Activated CD8-positive, alpha-beta memory T cell treated with anti-CD3 and anti-CD28 coated beads, Interleukin-2, amount 10 ng/mL, durations not matched to agents 7 days and 5 days (primary cell): ENCODE measurements at regions not wholly inside any gene's neighbourhood (a gene's known extent, or its start where the extent isn't known, plus 50 kb on each side); places are given as distances from the start of the nearest gene placed in this dataset.
"Not testable (repeated sequence)": the region's sequence is repeated elsewhere in the genome, so short reads cannot be mapped to it uniquely, and the experiment has no call there.

Experiments
- ATAC-seq: fragments of 150-1000 bp; cut with Tn5 transposase; one replicate; pipeline ENCODE4 v1.10.0; 2021; ENCODE audit warnings: moderate library complexity
- CTCF ChIA-PET: fragments of 350-600 bp; sonication (Branson Sonifier 250); formaldehyde crosslinking; loops from one replicate; lab custom pipeline; 2021; ENCODE audit warnings: antibody characterized with exemption; lab: Charles Lee
- DNase-seq: peaks from one replicate; pipeline ENCODE4 v3.0.0-alpha.2; 2020
- H3K27ac Mint-ChIP-seq: one replicate; pipeline ENCODE4 v1.8.0; 2021; ENCODE audit warnings: mild to moderate bottlenecking, mixed read lengths
- H3K27me3 Mint-ChIP-seq: one replicate; pipeline ENCODE4 v1.8.0; 2021; ENCODE audit warnings: mixed read lengths
- H3K36me3 Mint-ChIP-seq: one replicate; pipeline ENCODE4 v1.8.0; 2021; ENCODE audit warnings: mild to moderate bottlenecking, mixed read lengths
- H3K4me1 Mint-ChIP-seq: one replicate; pipeline ENCODE4 v1.8.0; 2021; ENCODE audit warnings: mixed read lengths
- H3K4me3 Mint-ChIP-seq: one replicate; pipeline ENCODE4 v1.8.0; 2021; ENCODE audit warnings: mild to moderate bottlenecking, moderate library complexity, mixed read lengths
- H3K9me3 Mint-ChIP-seq: one replicate; pipeline ENCODE4 v1.8.0; 2022; ENCODE audit warnings: low read depth, mixed read lengths

DNA sequence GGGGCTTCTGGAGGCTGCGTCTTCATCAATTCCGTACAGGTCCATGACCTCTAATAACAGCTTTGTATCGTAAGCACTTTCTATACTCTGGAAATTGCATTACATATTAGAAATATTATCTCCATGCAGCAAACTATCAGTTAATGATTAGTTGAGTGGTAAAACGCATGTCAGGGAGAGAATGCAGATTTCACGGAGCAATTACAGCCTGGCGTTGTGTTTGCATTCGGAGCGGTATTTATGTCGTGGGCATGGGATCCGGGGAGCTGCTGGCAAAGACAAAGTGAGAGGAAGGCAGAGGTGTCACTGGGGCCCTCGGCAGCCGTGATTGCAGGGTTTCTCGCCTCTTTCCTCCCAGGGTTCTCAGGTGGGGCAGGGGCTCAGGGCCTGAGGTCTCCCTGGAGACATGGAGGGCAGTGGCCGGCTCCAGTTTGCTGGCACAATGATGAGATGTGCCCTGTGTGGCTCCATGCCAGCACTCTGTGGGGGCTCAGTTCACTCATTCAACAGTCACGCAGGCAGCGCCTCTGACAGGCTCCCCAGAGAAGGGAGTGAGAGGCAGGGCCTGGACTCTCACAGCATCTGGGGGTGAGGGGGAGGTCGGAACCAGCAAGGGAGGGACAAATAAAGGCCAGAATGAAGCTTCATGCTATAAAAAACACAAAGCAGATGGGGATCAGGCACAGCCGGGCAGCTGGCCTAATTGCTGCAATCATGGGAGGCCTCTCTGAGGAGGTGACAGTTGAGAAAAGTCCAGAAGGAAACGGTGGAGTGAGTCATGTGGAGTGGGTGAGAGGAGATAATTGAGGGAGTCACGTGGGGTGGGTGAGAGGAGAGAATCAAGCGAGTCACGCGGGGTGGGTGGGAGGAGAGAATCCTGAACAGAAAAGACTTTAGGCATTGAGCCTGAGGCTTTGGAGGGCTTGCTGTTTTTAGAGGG is 1002.7 kb downstream of the BRD1 start:
- ATAC-seq (no peak), DNase-seq (no peak)
- Mint-ChIP-seq H3K36me3 (no peaks in the 10 kb centered on the region), H3K9me3 (no peaks in the 10 kb centered on the region), H3K27ac (no peak overlapping the region), H3K4me1 (no peaks in the 10 kb centered on the region), H3K27me3 (no peaks in the 10 kb centered on the region), H3K4me3 (no peak overlapping the region)
- CTCF ChIA-PET, result no interaction called here

DNA sequence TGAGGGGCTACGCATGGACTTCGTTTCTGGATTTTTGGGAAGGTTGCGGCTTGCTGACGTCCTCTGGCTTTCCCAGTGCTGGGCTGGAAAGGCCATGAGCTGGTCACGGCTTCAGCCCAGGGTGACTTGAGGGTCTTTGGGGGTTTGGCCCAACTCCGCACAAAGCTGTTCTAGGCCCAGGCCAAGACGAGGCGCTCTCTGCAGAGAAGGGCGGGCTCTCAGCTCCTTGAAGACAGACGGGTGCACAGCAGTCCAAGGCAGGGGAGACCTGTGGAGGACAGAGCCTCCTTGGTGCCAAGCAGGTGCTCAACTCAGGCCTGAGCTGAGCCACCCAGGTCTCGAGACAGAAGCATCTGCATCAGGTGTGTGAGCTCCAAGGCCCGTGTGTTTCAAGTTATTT is 1003.7 kb downstream of the BRD1 start:
- H3K27ac Mint-ChIP-seq, result no peak overlapping the region
- H3K27me3 Mint-ChIP-seq, result no peaks in the 10 kb centered on the region
- no peaks in the 10 kb centered on the region for H3K9me3 Mint-ChIP-seq
- no peaks in the 10 kb centered on the region for H3K36me3 Mint-ChIP-seq
- CTCF ChIA-PET, result interaction anchor here (0.7 kb wide), 1 partner anchor 1248 kb away, joined by 5 read pairs; no protein-coding TSS in a partner anchor
- ATAC-seq (no peak), DNase-seq (no peak)
- no peaks in the 10 kb centered on the region for H3K4me1 Mint-ChIP-seq
- H3K4me3 Mint-ChIP-seq, result no peak overlapping the region

DNA sequence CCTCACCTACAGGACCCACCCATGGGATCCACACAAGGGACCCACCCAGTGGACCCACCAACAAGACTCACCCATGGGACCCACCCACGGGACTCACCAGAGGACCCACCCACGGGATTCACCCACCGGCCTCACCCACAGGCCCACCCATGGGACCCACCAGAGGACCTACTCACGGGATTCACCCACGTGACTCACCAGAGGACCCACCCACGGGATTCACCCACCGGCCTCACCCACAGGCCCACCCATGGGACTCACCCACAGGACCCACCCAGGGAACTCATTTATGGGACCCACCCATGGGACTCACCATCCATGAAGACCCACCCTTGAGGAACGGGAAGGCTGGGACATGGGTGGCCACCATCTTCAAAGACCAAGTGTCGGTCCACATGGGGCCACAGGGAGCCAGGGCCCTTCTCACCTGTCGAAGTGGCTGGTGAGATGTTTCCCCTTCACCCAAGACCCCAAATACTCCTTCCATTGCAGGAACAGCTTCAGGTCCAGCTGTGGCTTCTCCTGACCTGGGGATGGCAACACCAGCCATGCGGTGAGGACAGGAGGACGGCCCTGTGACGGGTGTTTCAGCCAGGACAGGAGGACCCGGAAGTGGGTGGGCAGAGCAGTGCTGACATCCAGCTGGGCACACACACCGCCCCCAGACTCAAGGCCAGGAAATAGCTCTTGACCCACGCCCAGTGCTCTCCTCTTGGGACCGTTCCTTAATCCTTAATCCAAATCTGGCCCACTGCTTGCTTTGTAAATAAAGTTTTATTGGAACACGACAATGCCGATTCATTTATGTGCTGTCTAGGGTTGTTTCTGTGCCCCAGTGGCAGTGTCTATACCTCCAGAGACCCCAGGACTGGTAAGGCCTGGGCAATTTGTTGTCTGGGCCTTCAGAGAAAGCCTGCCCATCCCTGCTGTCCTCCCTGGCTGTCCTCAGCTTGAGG is 1005.1 kb downstream of the BRD1 start:
- CTCF ChIA-PET, result no interaction called here
- H3K27me3 Mint-ChIP-seq, result no peaks in the 10 kb centered on the region

DNA sequence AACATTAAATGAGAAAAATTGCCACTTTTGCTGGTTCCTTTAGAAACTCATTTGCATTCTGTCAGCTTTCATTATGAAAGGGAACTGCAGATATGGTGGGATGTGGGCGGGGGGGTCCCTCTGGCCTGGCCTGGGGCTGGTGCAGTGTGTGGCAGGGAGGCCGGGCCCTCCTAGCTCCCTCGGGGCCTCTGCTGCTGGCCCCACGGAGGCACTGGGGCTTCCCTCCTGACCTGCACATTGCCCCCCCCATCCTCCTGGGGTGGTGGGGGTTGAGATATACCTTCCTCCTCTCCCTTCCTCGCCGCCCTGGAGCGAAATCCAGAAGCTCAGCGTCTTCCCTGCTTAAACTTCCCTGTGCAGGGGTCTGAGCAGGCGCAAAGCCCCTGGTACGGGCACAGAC is 1005.9 kb downstream of the BRD1 start:
- no peak for ATAC-seq
- no peak for DNase-seq
- Mint-ChIP-seq H3K4me1 (no peaks in the 10 kb centered on the region), H3K4me3 (no peak overlapping the region), H3K27ac (no peak overlapping the region), H3K9me3 (no peaks in the 10 kb centered on the region), H3K27me3 (no peaks in the 10 kb centered on the region), H3K36me3 (no peaks in the 10 kb centered on the region)
- CTCF ChIA-PET, result no interaction called here

More for the DNA sequence above, 1005.1 kb downstream of the BRD1 start:
- no peak overlapping the region for H3K27ac Mint-ChIP-seq
- no peaks in the 10 kb centered on the region for H3K36me3 Mint-ChIP-seq
- no peaks in the 10 kb centered on the region for H3K9me3 Mint-ChIP-seq
- no peaks in the 10 kb centered on the region for H3K4me1 Mint-ChIP-seq
- ATAC-seq, result no peak
- H3K4me3 Mint-ChIP-seq, result no peak overlapping the region
- DNase-seq, result no peak

DNA sequence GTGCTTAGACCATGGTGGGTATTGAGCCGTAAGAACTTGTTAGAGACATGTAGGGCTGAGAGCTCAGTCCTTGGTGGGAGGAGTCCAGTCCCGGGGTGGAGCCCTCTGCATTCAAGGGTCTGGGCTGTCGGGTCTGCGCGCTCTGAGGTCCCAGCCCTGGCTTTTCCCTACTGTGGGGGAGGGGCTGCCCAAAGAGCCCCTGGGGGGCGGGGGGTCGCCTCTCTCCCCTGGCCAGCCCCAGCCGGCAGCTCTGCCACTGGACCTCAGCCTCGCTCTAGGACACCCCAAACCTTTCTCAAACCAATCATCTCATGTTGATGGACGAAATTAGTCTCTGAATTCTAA is 1006.4 kb downstream of the BRD1 start:
- no peaks in the 10 kb centered on the region for H3K9me3 Mint-ChIP-seq
- CTCF ChIA-PET, result no interaction called here
- H3K36me3 Mint-ChIP-seq, result no peaks in the 10 kb centered on the region

DNA sequence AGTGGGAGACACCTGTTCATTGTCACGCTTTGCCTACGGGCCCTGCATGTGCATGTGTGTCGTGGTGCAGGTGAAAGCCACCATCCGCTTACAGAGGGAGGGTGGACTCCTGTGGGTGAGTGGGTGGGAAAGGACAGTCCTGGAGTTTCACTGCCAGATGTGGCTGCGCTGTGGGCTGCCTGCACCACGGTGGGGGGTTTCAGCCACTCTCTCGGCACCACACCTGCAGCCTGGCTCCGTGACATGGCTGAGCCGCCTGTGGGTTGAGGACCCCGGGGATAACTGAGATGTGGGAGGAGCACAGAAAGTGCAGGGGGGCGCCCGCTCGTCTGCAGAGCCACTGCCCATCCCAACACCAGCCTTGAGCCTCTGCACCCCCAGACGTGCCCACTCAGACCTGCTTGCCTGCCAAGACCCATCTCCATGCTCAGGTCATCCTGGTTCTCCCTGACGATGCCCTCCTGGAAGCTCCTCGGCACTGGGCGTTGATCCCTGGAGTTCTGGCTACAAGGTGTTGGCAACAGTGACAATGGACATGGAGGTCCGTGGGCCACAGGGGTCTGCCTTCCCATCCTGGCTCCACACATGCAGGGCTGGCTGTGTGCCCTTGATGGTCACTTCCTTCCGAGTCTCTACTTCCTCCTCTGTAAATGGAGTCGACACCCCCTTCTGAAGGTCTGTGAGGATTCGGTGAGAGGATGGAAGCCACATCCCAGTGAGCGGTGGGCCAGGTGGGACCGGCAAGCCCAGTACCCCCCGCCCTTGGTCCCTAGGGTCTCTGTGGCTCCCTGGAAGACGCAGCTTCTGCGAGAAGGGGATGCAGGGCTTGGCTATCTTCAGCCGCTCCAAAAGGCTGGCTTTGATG is 1007.0 kb downstream of the BRD1 start:
- no peaks in the 10 kb centered on the region for H3K9me3 Mint-ChIP-seq
- CTCF ChIA-PET, result no interaction called here
- no peak overlapping the region for H3K4me3 Mint-ChIP-seq
- no peaks in the 10 kb centered on the region for H3K27me3 Mint-ChIP-seq
- no peaks in the 10 kb centered on the region for H3K4me1 Mint-ChIP-seq
- H3K36me3 Mint-ChIP-seq, result no peaks in the 10 kb centered on the region
- DNase-seq (no peak), ATAC-seq (no peak)
- no peak overlapping the region for H3K27ac Mint-ChIP-seq

More for the DNA sequence above, 1006.4 kb downstream of the BRD1 start:
- no peak overlapping the region for H3K4me3 Mint-ChIP-seq
- H3K27ac Mint-ChIP-seq, result no peak overlapping the region
- no peaks in the 10 kb centered on the region for H3K27me3 Mint-ChIP-seq
- DNase-seq, result no peak
- ATAC-seq, result no peak
- no peaks in the 10 kb centered on the region for H3K4me1 Mint-ChIP-seq

DNA sequence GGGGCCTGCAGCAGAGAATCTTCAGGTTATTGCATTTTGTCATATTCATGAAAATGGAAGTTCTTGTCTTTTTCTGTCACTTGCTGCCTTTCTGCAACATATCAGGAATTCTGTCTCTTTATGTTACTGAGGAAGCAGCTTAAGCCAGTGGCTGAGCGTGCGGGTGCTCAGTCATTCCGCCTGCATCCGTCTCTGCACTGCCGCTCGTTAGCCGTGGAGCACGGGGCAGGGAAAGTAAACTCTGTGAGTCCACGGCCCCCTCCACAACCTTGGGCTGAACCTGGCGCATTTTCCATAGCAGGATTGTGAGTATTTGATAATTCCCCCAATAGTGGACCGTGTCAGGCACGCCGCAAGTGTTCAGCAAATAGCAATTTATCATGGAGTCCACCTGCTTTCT is 1007.7 kb downstream of the BRD1 start:
- ATAC-seq, result no peak
- H3K4me3 Mint-ChIP-seq, result no peak overlapping the region
- H3K4me1 Mint-ChIP-seq, result no peaks in the 10 kb centered on the region
- no peaks in the 10 kb centered on the region for H3K36me3 Mint-ChIP-seq
- H3K9me3 Mint-ChIP-seq, result no peaks in the 10 kb centered on the region
- DNase-seq, result no peak
- CTCF ChIA-PET, result no interaction called here
- H3K27ac Mint-ChIP-seq, result no peak overlapping the region
- H3K27me3 Mint-ChIP-seq, result no peaks in the 10 kb centered on the region

DNA sequence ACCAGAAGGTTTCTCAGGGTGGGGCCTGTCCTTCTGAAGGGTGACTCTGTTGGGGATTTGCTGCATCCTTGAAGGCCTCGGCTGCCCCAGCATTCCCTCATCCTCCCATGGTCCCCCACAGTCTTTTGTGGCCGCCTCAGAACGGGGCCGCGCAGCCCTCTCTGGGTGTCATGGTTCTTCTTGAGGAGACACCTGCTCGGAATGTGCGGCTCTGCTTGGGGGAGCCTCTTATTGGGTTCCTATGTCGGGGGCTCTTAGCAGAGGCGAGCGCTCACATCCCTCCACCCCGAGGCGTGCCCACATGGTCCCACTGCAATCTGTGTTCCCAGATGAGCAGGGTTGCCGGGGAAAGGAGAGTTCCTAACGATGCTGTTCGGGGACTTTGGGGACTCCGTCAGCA is 1008.4 kb downstream of the BRD1 start:
- CTCF ChIA-PET, result no interaction called here

DNA sequence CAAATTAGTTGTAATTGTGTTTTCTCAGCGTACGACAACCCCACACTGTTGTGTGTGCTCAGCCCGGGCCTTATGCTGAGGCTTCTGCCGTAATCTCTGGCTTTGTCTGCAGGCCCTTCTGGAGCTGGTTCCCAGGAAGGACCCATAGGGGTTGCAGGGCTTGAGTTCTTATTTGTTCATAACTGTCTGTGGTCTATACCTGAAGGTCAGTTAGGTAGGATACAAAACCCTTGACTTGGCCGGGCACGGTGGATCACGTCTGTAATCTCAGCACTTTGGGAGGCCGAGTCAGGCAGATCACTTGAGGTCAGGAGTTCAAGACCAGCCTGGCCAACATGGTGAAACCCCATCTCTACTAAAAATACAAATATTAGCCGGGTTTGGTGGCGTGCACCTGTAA is 1010.2 kb downstream of the BRD1 start:
- H3K36me3 Mint-ChIP-seq, ATAC-seq, H3K27me3 Mint-ChIP-seq, H3K4me1 Mint-ChIP-seq, DNase-seq, CTCF ChIA-PET, H3K27ac Mint-ChIP-seq, H3K4me3 Mint-ChIP-seq, H3K9me3 Mint-ChIP-seq: not testable (repeated sequence)

More for the DNA sequence above, 1008.4 kb downstream of the BRD1 start:
- Mint-ChIP-seq H3K36me3 (no peaks in the 10 kb centered on the region), H3K27ac (no peak overlapping the region), H3K4me1 (no peaks in the 10 kb centered on the region), H3K9me3 (no peaks in the 10 kb centered on the region), H3K4me3 (no peak overlapping the region), H3K27me3 (no peaks in the 10 kb centered on the region)
- DNase-seq (no peak), ATAC-seq (no peak)

DNA sequence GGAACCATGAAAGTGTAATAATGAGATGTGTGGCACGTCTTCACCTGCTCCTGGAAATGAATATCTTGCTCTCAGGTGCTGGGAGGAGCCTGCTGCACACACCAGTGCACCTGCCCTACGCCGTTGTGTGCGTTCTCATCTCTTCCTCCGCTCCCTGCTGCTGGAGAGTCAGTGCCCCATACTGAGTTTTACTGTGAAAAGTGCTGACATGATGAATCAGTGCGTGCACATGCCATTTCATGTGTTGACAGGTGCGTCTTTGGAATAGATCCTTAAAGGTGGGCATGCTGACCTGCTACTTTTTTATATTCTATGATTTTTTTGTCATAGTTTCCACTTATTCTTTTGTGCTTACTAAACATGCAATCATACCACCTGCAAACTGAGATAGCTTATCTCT is 1015.8 kb downstream of the BRD1 start:
- H3K4me3 Mint-ChIP-seq, result no peak overlapping the region
- DNase-seq (no peak), ATAC-seq (no peak)
- H3K27me3 Mint-ChIP-seq, result peaks cover 3% of the 10 kb centered on the region
- H3K9me3 Mint-ChIP-seq, result no peaks in the 10 kb centered on the region
- H3K4me1 Mint-ChIP-seq, result no peaks in the 10 kb centered on the region
- no peaks in the 10 kb centered on the region for H3K36me3 Mint-ChIP-seq
- no peak overlapping the region for H3K27ac Mint-ChIP-seq
- CTCF ChIA-PET, result no interaction called here

DNA sequence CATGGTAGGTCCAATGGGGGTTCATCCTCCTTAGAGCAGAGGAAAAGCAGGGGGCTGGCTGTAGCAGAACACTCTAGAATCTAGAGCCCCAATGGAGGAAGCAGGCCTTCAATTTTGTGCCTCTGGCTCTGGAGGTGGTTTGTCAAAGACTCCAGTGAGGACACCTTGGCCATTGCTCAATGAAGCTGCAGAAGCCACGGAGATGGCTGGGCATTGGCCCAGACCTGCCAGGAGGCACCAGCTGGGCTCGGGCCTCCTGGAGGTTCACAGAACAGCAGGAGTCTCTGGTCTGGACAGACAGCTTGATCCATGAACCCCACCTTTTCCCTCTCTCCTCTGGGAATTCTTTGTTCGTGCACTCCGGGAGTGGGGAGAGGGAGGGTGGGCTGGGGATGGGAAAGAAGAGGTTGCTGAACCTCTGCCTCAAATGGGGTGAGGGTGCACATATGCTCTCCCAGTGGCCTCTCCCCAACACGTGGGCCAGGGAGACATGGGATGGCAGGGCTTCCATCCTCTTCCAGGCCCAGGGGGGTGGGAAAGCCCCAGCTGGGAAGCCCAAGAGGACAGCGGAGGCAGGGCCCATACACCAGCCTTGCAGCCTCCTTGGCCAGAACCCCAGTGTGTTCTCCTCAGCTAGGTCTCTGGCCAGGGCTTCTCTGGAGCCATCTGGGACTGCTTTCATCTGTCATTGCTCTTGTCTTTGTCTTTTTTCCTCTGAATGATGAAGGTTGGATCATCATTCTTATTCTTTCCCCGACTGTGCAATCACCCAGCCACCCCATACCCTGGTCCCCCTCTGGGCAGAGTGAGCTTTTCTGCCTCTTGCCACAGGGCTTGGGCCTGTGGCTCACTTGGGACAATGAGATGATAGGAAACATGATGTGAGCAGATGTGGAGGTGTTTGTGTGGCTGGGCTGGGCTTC is 1019.4 kb downstream of the BRD1 start:
- no peak overlapping the region for H3K4me3 Mint-ChIP-seq
- ATAC-seq (no peak), DNase-seq (no peak)
- H3K4me1 Mint-ChIP-seq, result no peaks in the 10 kb centered on the region
- CTCF ChIA-PET, result no interaction called here
- no peak overlapping the region for H3K27ac Mint-ChIP-seq
- H3K36me3 Mint-ChIP-seq, result no peaks in the 10 kb centered on the region
- no peaks in the 10 kb centered on the region for H3K27me3 Mint-ChIP-seq
- no peaks in the 10 kb centered on the region for H3K9me3 Mint-ChIP-seq

DNA sequence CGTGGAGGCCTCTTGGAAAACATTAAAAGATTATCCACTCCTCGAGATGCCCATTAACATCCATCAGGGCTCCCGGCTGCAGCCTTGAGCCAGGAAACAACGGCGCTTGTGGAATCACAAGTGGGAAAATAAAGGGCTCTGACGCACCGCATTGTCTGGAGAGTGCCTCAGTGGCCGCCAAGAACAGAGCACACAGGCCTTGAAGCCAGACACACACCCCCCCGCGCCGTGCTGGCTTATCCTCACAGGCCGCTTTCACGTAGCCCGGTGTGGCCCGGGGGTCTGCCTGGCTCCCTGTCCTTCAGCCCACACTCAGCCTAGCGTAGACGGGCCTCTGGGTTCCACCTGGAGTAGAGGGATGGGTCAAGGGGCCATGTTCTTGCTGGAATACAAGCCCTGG is 1020.5 kb downstream of the BRD1 start:
- no peaks in the 10 kb centered on the region for H3K4me1 Mint-ChIP-seq
- no peak for ATAC-seq
- no peak overlapping the region for H3K4me3 Mint-ChIP-seq
- no peaks in the 10 kb centered on the region for H3K36me3 Mint-ChIP-seq
- H3K27me3 Mint-ChIP-seq, result no peaks in the 10 kb centered on the region
- no peak for DNase-seq
- no peaks in the 10 kb centered on the region for H3K9me3 Mint-ChIP-seq
- CTCF ChIA-PET, result no interaction called here
- no peak overlapping the region for H3K27ac Mint-ChIP-seq
